ENCODE measurements at regions not wholly inside any gene's neighbourhood (a gene's known extent, or its start where the extent isn't known, plus 50 kb on each side); places are given as distances from the start of the nearest gene placed in this dataset.

DNA sequence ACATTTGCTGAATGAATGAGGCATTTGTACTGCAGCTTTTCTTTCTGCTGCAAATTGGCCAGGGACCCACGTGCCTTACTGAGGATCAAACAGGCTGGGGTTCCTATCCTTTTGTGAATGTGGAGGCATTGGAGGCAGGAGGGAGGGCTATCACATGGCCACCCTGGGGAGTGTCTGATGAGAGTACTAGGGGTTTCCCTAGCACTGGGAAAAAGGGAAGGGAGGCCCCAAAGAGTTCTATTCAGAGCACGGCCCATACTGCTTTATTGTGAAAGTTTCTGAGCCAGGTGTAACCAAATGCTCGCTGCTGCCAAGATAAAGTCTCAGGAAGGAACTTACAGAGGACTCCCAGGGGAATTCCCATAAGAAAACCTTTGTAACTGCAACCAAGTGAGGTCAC, 78.4 kb upstream of the ANO1 start:
- peaks cover 46% of the 10 kb centered on the region for H3K27me3 Mint-ChIP-seq
- no peak overlapping the region for H3K27ac ChIP-seq (ENCODE audit: low read depth in 1 of 2, low read length in 2 of 2)
- intact Hi-C loops (cut with DNase I, micrococcal nuclease), result no loop called here

DNA sequence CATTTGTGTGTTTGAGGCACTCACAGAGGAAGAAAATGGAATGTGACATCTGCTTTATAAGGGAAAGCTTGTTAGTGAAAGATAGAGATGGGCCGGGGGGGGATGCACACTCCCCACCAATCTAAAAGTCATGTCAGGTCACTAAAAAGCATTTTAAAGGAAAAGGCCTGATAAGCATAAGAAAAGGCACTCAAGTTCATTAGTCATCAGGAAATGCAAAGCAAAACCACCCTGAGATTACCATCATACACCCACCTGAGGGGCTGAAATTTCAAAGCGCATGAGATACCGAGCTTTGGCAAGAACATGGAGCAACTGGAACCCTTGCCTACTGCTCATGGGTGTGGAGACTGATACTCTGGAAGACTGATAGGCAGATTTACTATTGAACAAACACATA, 77.9 kb upstream of the ANO1 start:
- no peaks in the 10 kb centered on the region for H3K9me3 Mint-ChIP-seq

More for the DNA sequence above, 78.4 kb upstream of the ANO1 start:
- H3K9me3 ChIP-seq (ENCODE audit: control insufficient read depth in 1 of 2, insufficient read depth in 1 of 2, low read length in 2 of 2), result peaks cover 8 to 12% of the 10 kb centered on the region in 2 experiments
- H3K27ac Mint-ChIP-seq, result no peak overlapping the region
- TF ChIP-seq, protein P1, sequence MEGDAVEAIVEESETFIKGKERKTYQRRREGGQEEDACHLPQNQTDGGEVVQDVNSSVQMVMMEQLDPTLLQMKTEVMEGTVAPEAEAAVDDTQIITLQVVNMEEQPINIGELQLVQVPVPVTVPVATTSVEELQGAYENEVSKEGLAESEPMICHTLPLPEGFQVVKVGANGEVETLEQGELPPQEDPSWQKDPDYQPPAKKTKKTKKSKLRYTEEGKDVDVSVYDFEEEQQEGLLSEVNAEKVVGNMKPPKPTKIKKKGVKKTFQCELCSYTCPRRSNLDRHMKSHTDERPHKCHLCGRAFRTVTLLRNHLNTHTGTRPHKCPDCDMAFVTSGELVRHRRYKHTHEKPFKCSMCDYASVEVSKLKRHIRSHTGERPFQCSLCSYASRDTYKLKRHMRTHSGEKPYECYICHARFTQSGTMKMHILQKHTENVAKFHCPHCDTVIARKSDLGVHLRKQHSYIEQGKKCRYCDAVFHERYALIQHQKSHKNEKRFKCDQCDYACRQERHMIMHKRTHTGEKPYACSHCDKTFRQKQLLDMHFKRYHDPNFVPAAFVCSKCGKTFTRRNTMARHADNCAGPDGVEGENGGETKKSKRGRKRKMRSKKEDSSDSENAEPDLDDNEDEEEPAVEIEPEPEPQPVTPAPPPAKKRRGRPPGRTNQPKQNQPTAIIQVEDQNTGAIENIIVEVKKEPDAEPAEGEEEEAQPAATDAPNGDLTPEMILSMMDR (IDR thresholded peaks at IDR 0.05), result no peak
- H3K36me3 Mint-ChIP-seq (ENCODE audit: low read depth), result no peaks in the 10 kb centered on the region
- ATAC-seq (ENCODE audit: poor library complexity) (no peak), DNase-seq (no peak)
- no peaks in the 10 kb centered on the region for H3K4me1 ChIP-seq (ENCODE audit: insufficient read depth, low read length)
- ChIA-PET CTCF (no interaction called here), POLR2A (no interaction called here)
- H3K4me3 ChIP-seq (ENCODE audit: low read length), result no peak overlapping the region
- no peaks in the 10 kb centered on the region for H3K36me3 ChIP-seq (ENCODE audit: insufficient read depth, low read length)
- H3K4me1 Mint-ChIP-seq (ENCODE audit: low read depth), result no peaks in the 10 kb centered on the region
- H3K9me3 Mint-ChIP-seq, result no peaks in the 10 kb centered on the region
- H3K4me3 Mint-ChIP-seq, result no peak overlapping the region
- peaks cover 6 to 7% of the 10 kb centered on the region in 2 experiments for H3K27me3 ChIP-seq (ENCODE audit: control insufficient read depth in 1 of 2, insufficient read depth in 2 of 2, low read length in 2 of 2)

DNA sequence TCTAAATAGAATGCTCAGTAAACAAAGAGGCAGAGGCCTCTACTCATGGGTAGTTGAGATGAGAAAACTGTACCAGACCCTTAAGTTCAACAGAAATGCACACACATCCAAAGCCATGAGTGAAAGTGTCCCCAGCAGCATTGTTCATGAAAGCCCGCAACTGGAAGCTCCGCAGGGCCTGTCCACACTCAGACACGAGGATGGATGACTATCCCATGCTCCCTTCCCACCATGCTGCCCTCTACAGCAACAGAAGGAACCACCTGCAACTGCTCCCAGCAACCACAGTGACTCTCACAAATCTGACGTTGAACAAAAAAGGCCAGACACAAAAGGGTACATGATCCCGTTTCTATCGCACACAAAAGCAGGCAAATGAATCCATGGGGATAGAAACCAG, 76.9 kb upstream of the ANO1 start:
- H3K4me3 ChIP-seq (ENCODE audit: low read length), result no peak overlapping the region
- DNase-seq, result no peak
- H3K27me3 ChIP-seq (ENCODE audit: control insufficient read depth in 1 of 2, insufficient read depth in 2 of 2, low read length in 2 of 2), result peaks cover 6 to 7% of the 10 kb centered on the region in 2 experiments
- ChIA-PET CTCF (no interaction called here), POLR2A (no interaction called here)
- peaks cover 0 to 4% of the 10 kb centered on the region in 2 experiments for H3K9me3 ChIP-seq (ENCODE audit: control insufficient read depth in 1 of 2, insufficient read depth in 1 of 2, low read length in 2 of 2)
- Mint-ChIP-seq H3K4me3 (no peak overlapping the region), H3K4me1 (ENCODE audit: low read depth) (no peaks in the 10 kb centered on the region), H3K36me3 (ENCODE audit: low read depth) (no peaks in the 10 kb centered on the region), H3K27me3 (peaks cover 40% of the 10 kb centered on the region), H3K9me3 (no peaks in the 10 kb centered on the region), H3K27ac (no peak overlapping the region)
- no peaks in the 10 kb centered on the region for H3K36me3 ChIP-seq (ENCODE audit: insufficient read depth, low read length)
- TF ChIP-seq, protein P1 (IDR thresholded peaks at IDR 0.05), result no peak
- ATAC-seq (ENCODE audit: poor library complexity), result no peak
- intact Hi-C loops (cut with DNase I, micrococcal nuclease), result no loop called here
- H3K4me1 ChIP-seq (ENCODE audit: insufficient read depth, low read length), result no peaks in the 10 kb centered on the region
- H3K27ac ChIP-seq (ENCODE audit: low read depth in 1 of 2, low read length in 2 of 2), result no peak overlapping the region

More for the DNA sequence above, 77.9 kb upstream of the ANO1 start:
- no peak overlapping the region for H3K27ac ChIP-seq (ENCODE audit: low read depth in 1 of 2, low read length in 2 of 2)
- no peak overlapping the region for H3K4me3 ChIP-seq (ENCODE audit: low read length)
- H3K27me3 ChIP-seq (ENCODE audit: control insufficient read depth in 1 of 2, insufficient read depth in 2 of 2, low read length in 2 of 2), result peaks cover 6 to 7% of the 10 kb centered on the region in 2 experiments
- CTCF ChIA-PET, result no interaction called here
- no peaks in the 10 kb centered on the region for H3K36me3 ChIP-seq (ENCODE audit: insufficient read depth, low read length)
- intact Hi-C loops (cut with DNase I, micrococcal nuclease), result no loop called here
- H3K4me3 Mint-ChIP-seq, result no peak overlapping the region
- no peak for DNase-seq
- H3K27me3 Mint-ChIP-seq, result peaks cover 44% of the 10 kb centered on the region
- ATAC-seq (ENCODE audit: poor library complexity), result no peak
- H3K4me1 ChIP-seq (ENCODE audit: insufficient read depth, low read length), result no peaks in the 10 kb centered on the region
- H3K36me3 Mint-ChIP-seq (ENCODE audit: low read depth), result no peaks in the 10 kb centered on the region
- POLR2A ChIA-PET, result no interaction called here
- TF ChIP-seq, protein P1 (IDR thresholded peaks at IDR 0.05), result no peak
- H3K9me3 ChIP-seq (ENCODE audit: control insufficient read depth in 1 of 2, insufficient read depth in 1 of 2, low read length in 2 of 2), result peaks cover 3 to 7% of the 10 kb centered on the region in 2 experiments
- H3K4me1 Mint-ChIP-seq (ENCODE audit: low read depth), result no peaks in the 10 kb centered on the region
- H3K27ac Mint-ChIP-seq, result no peak overlapping the region

Measured in CD4-positive, alpha-beta T cell (primary cell).